Colonic mucosa (tissue), 4 donors: ENCODE measurements at regions not wholly inside any gene's neighbourhood (a gene's known extent, or its start where the extent isn't known, plus 50 kb on each side); places are given as distances from the start of the nearest gene placed in this dataset.

ENCODE experiments used
- DNase-seq: peaks from one replicate; pipeline ENCODE4 v3.0.0-alpha.2; 2020
- H3K27ac ChIP-seq: fragments of 200-600 bp; one replicate; pipeline ENCODE4 v1.8.0; 2021
- H3K27me3 ChIP-seq: fragments of 200-600 bp; one replicate; pipeline ENCODE4 v1.8.0; 2021
- H3K36me3 ChIP-seq: fragments of 200-600 bp; one replicate; pipeline ENCODE4 v1.8.0; 2021
- H3K4me1 ChIP-seq: fragments of 200-600 bp; one replicate; pipeline ENCODE4 v1.8.0; 2021; ENCODE audit warnings: mild to moderate bottlenecking
- H3K4me3 ChIP-seq: fragments of 200-600 bp; one replicate; pipeline ENCODE4 v1.8.0; 2021
- H3K9ac ChIP-seq, 2 donors: one replicate each; pipeline ENCODE4 v1.7.0; 2013; ENCODE audit warnings: control low read depth in 2 of 2, low read depth in 2 of 2, low read length in 2 of 2
- H3K9me3 ChIP-seq: fragments of 200-600 bp; one replicate; pipeline ENCODE4 v1.8.0; 2021
- CTCF ChIP-seq: fragments of 200-600 bp; IDR thresholded peaks from one replicate; pipeline ENCODE4 v1.8.0; 2022; ENCODE audit warnings: antibody characterized with exemption, mild to moderate bottlenecking
- intact Hi-C: fragments of 100-400 bp; cut with DNase I; formaldehyde crosslinking; loops from one replicate; pipeline ENCODE4 v1.14.1; 2022
- donor health status: healthy.
- donor health status: DM: no; HTN: no; CAD: no.
- donor health status: DM: no; HTN: no; CAD: no.

GRCh38 chr1:50265790-50266314, 157.1 kb downstream of the ELAVL4 start:
- no peaks in the 10 kb centered on the region for H3K36me3 ChIP-seq
- no peak overlapping the region for H3K9ac ChIP-seq
- no peak for DNase-seq
- intact Hi-C loops = no loop called here
- no peaks in the 10 kb centered on the region for H3K27me3 ChIP-seq
- H3K27ac ChIP-seq = no peak overlapping the region
- no peaks in the 10 kb centered on the region for H3K9me3 ChIP-seq
- no peaks in the 10 kb centered on the region for H3K4me1 ChIP-seq
- H3K4me3 ChIP-seq = no peak overlapping the region
- no peak for TF ChIP-seq CTCF

- Histone ChIP-seq H3K36me3 (no peaks in the 10 kb centered on the region), H3K4me1 (no peaks in the 10 kb centered on the region), H3K4me3 (no peak overlapping the region), H3K9me3 (no peaks in the 10 kb centered on the region), H3K27ac (no peak overlapping the region), H3K27me3 (no peaks in the 10 kb centered on the region), H3K9ac (no peak overlapping the region)
- no peak for DNase-seq
- TF ChIP-seq CTCF = no peak
- intact Hi-C loops = no loop called here
These were observed 155.9 kb downstream of the ELAVL4 start for GRCh38 chr1:50264590-50264989.

- TF ChIP-seq CTCF = no peak
- Histone ChIP-seq H3K4me1 (no peaks in the 10 kb centered on the region), H3K36me3 (no peaks in the 10 kb centered on the region), H3K4me3 (no peak overlapping the region), H3K9me3 (no peaks in the 10 kb centered on the region), H3K27me3 (no peaks in the 10 kb centered on the region), H3K9ac (no peak overlapping the region), H3K27ac (no peak overlapping the region)
- DNase-seq = no peak
- intact Hi-C loops = no loop called here
These were observed 153.7 kb downstream of the ELAVL4 start for GRCh38 chr1:50262436-50262835.

GRCh38 chr1:50261951-50262350, 153.2 kb downstream of the ELAVL4 start:
- H3K4me3 ChIP-seq = no peak overlapping the region
- H3K36me3 ChIP-seq = no peaks in the 10 kb centered on the region
- DNase-seq = no peak
- H3K9ac ChIP-seq = no peak overlapping the region
- no peaks in the 10 kb centered on the region for H3K27me3 ChIP-seq
- H3K4me1 ChIP-seq = no peaks in the 10 kb centered on the region
- no peaks in the 10 kb centered on the region for H3K9me3 ChIP-seq
- no peak overlapping the region for H3K27ac ChIP-seq
- TF ChIP-seq CTCF = no peak
- intact Hi-C loops = no loop called here

GRCh38 chr1:50257940-50258685, 149.4 kb downstream of the ELAVL4 start:
- Histone ChIP-seq H3K27me3 (no peaks in the 10 kb centered on the region), H3K4me1 (no peaks in the 10 kb centered on the region), H3K9ac (no peak overlapping the region), H3K4me3 (no peak overlapping the region), H3K9me3 (no peaks in the 10 kb centered on the region), H3K27ac (no peak overlapping the region), H3K36me3 (no peaks in the 10 kb centered on the region)
- DNase-seq = no peak
- no peak for TF ChIP-seq CTCF
- intact Hi-C loops = no loop called here
